MM.1S (cell line): ENCODE measurements at regions not wholly inside any gene's neighbourhood (a gene's known extent, or its start where the extent isn't known, plus 50 kb on each side); places are given as distances from the start of the nearest gene placed in this dataset.

Source experiments
- CTCF ChIP-seq: fragments of 300-600 bp; sonication (generic); IDR thresholded peaks from 2 replicates; pipeline ENCODE4 v1.5.1; 2016; ENCODE audit warnings: antibody characterized with exemption, low read length, mixed read lengths
- EZH2 ChIP-seq: fragments of 300-600 bp; sonication (generic); optimal IDR thresholded peaks from 2 replicates; pipeline ENCODE3; 2017; ENCODE audit warnings: low read depth, mild to moderate bottlenecking, antibody characterized with exemption, low read length, mixed read lengths

- TF ChIP-seq CTCF: no peak
- no peak for TF ChIP-seq EZH2
These were observed 188.8 kb downstream of the SNX19 start for GRCh38 chr11:130727157-130728119.
